H1 (cell line): ENCODE measurements at regions not wholly inside any gene's neighbourhood (a gene's known extent, or its start where the extent isn't known, plus 50 kb on each side); places are given as distances from the start of the nearest gene placed in this dataset.

Experiments
- CTCF ChIA-PET: fragments of 300-600 bp; sonication (Branson Sonifier 250); formaldehyde crosslinking; loops from one replicate; lab custom pipeline; 2021; ENCODE audit not compliant: partially characterized antibody; lab: Charles Lee
- POLR2A ChIA-PET: fragments of 300-600 bp; sonication (Branson Sonifier 250); formaldehyde crosslinking; loops from one replicate; lab custom pipeline; 2021; ENCODE audit warnings: inconsistent platforms; ENCODE audit not compliant: partially characterized antibody; lab: Charles Lee
- DNase-seq, 2 experiments: peaks; one replicate each; pipeline versions ENCODE4 v3.0.0 to v3.0.0-alpha.2; 2010 to 2022; ENCODE audit warnings: low spot score in 2 of 2, low read depth in 1 of 2, mixed read lengths in 1 of 2
- FAIRE-seq: peaks from 2 replicates; lab custom pipeline; 2011; peaks lifted over from hg19 to GRCh38; lab: Jason Lieb, UNC
- H2AFZ ChIP-seq: 2 replicates; pipeline ENCODE4 v1.8.1; 2012; ENCODE audit warnings: low read length, inconsistent platforms
- H2AK5ac ChIP-seq: 2 replicates; pipeline ENCODE4 v1.6.1; 2013; ENCODE audit warnings: low read depth, low read length
- H2BK120ac ChIP-seq: replicated peaks from 2 replicates; pipeline ENCODE3; 2013; ENCODE audit warnings: low read depth, low read length, inconsistent platforms
- H2BK12ac ChIP-seq: 2 replicates; pipeline ENCODE4 v1.6.1; 2013; ENCODE audit warnings: low read depth, low read length
- H2BK15ac ChIP-seq: 2 replicates; pipeline ENCODE4 v1.6.1; 2013; ENCODE audit warnings: low read length
- H2BK20ac ChIP-seq: 2 replicates; pipeline ENCODE4 v1.6.1; 2013; ENCODE audit warnings: low read length
- H2BK5ac ChIP-seq: 2 replicates; pipeline ENCODE4 v1.6.1; 2013; ENCODE audit warnings: low read depth, low read length
- H3K14ac ChIP-seq: 2 replicates; pipeline ENCODE4 v1.6.1; 2013; ENCODE audit warnings: inconsistent platforms; ENCODE audit not compliant: insufficient read length
- H3K18ac ChIP-seq: 2 replicates; pipeline ENCODE4 v1.6.1; 2013; ENCODE audit warnings: low read length; ENCODE audit errors: extremely low read depth
- H3K23ac ChIP-seq: 2 replicates; pipeline ENCODE4 v1.6.1; 2013; ENCODE audit warnings: inconsistent platforms; ENCODE audit not compliant: insufficient read length
- H3K23me2 ChIP-seq: 2 replicates; pipeline ENCODE4 v1.6.1; 2013; ENCODE audit warnings: low read depth, low read length
- H3K27ac ChIP-seq: 2 replicates; pipeline ENCODE4 v1.6.1; 2011; ENCODE audit warnings: low read depth, low read length, inconsistent platforms
- H3K27me3 ChIP-seq, 4 experiments: replicated peaks in 1 of 4; 1 replicate in 1 of 4; 2 replicates in 3 of 4; pipeline versions ENCODE4 v1.6.1 to v1.8.1; 2011 to 2013; ENCODE audit warnings: low read length in 3 of 4, mild to moderate bottlenecking in 3 of 4, inconsistent platforms in 2 of 4, mixed read lengths in 2 of 4, moderate library complexity in 1 of 4; ENCODE audit not compliant: control insufficient read depth in 3 of 4, insufficient read depth in 3 of 4; ENCODE audit errors: extremely low read depth in 1 of 4
- H3K36me3 ChIP-seq, 4 experiments: 2 replicates each; pipeline versions ENCODE4 v1.6.1 to v1.8.1; 2011 to 2013; ENCODE audit warnings: mild to moderate bottlenecking in 4 of 4, low read length in 3 of 4, moderate library complexity in 2 of 4, control low read depth in 1 of 4, inconsistent platforms in 1 of 4; ENCODE audit not compliant: insufficient read depth in 4 of 4, control insufficient read depth in 2 of 4
- H3K4ac ChIP-seq: replicated peaks from 2 replicates; pipeline ENCODE3; 2013; ENCODE audit warnings: low read length, low read depth, mixed read lengths, inconsistent platforms; ENCODE audit not compliant: insufficient read length
- H3K4me1 ChIP-seq, 4 experiments: replicated peaks in 1 of 4; 1 replicate in 1 of 4; 2 replicates in 3 of 4; pipeline versions ENCODE4 v1.6.1 to v1.8.1; 2011 to 2013; ENCODE audit warnings: low read length in 3 of 4, inconsistent platforms in 2 of 4, mixed read lengths in 1 of 4; ENCODE audit not compliant: insufficient read depth in 4 of 4, control insufficient read depth in 3 of 4
- H3K4me2 ChIP-seq, 2 experiments: 2 replicates each; pipeline versions ENCODE4 v1.6.1 to v1.8.1; 2011 to 2013; ENCODE audit warnings: low read depth in 2 of 2, low read length in 2 of 2, control low read depth in 1 of 2, inconsistent platforms in 1 of 2, mild to moderate bottlenecking in 1 of 2; ENCODE audit not compliant: insufficient read depth in 1 of 2
- H3K4me3 ChIP-seq, 4 experiments: fragments of 200-600, 300-600 bp in 1 of 4; sonication (generic), shearing (Covaris generic), sonication (Bioruptor Twin) in 1 of 4; 2 replicates each; pipeline versions ENCODE4 v1.5.1 to v1.8.1; 2011 to 2016; ENCODE audit warnings: low read length in 4 of 4, low read depth in 3 of 4, control low read depth in 2 of 4, inconsistent platforms in 2 of 4, mild to moderate bottlenecking in 2 of 4, mixed read lengths in 1 of 4, moderate library complexity in 1 of 4; ENCODE audit not compliant: insufficient read depth in 2 of 4; ENCODE audit errors: extremely low read depth in 1 of 4
- H3K56ac ChIP-seq: replicated peaks from 2 replicates; pipeline ENCODE3; 2013; ENCODE audit warnings: low read depth, mild to moderate bottlenecking, mixed read lengths, low read length, inconsistent platforms; ENCODE audit not compliant: insufficient read length
- H3K79me1 ChIP-seq: 2 replicates; pipeline ENCODE4 v1.6.1; 2013; ENCODE audit warnings: low read depth, low read length, control low read depth
- H3K79me2 ChIP-seq, 2 experiments: 2 replicates each; pipeline versions ENCODE4 v1.6.1 to v1.8.1; 2012 to 2013; ENCODE audit warnings: low read length in 2 of 2, mild to moderate bottlenecking in 2 of 2, inconsistent platforms in 1 of 2; ENCODE audit not compliant: insufficient read depth in 2 of 2, control insufficient read depth in 1 of 2
- H3K9ac ChIP-seq, 4 experiments: replicated peaks in 1 of 4; 1 replicate in 1 of 4; 2 replicates in 3 of 4; pipeline versions ENCODE4 v1.6.1 to v1.8.1; 2011 to 2013; ENCODE audit warnings: low read depth in 3 of 4, low read length in 3 of 4, control low read depth in 2 of 4, mild to moderate bottlenecking in 2 of 4, moderate library complexity in 2 of 4, inconsistent platforms in 1 of 4; ENCODE audit errors: extremely low read depth in 1 of 4
- H3K9me3 ChIP-seq, 2 experiments: 2 replicates each; pipeline versions ENCODE4 v1.6.1 to v1.8.1; 2012 to 2013; ENCODE audit warnings: mild to moderate bottlenecking in 2 of 2, moderate library complexity in 2 of 2, control low read depth in 1 of 2, inconsistent platforms in 1 of 2, low read depth in 1 of 2, low read length in 1 of 2, mixed read lengths in 1 of 2; ENCODE audit not compliant: insufficient read depth in 2 of 2
- H4K20me1 ChIP-seq, 2 experiments: replicated peaks in 1 of 2; 2 replicates each; pipeline versions ENCODE3 to v1.8.1; 2011 to 2013; ENCODE audit warnings: inconsistent platforms in 2 of 2, low read length in 2 of 2, mild to moderate bottlenecking in 1 of 2; ENCODE audit not compliant: insufficient read depth in 2 of 2, control insufficient read depth in 1 of 2
- H4K5ac ChIP-seq: 2 replicates; pipeline ENCODE4 v1.6.1; 2013; ENCODE audit warnings: low read length, low read depth, mixed read lengths, inconsistent platforms; ENCODE audit not compliant: insufficient read length
- H4K8ac ChIP-seq: 2 replicates; pipeline ENCODE4 v1.8.0; 2013; ENCODE audit warnings: mild to moderate bottlenecking, moderate library complexity, low read length, inconsistent platforms; ENCODE audit not compliant: insufficient read depth; ENCODE audit errors: extremely low read depth
- H4K91ac ChIP-seq: replicated peaks from 2 replicates; pipeline ENCODE3; 2013; ENCODE audit warnings: low read length, mixed read lengths, inconsistent platforms; ENCODE audit not compliant: insufficient read length
- RAD21 ChIP-seq, 2 experiments: IDR thresholded peaks in 1 of 2; conservative IDR thresholded peaks in 1 of 2; 2 replicates each; pipeline ENCODE4 v1.6.1; 2011; ENCODE audit warnings: low read depth in 2 of 2, low read length in 2 of 2, improper control_type of control experiment in 1 of 2, inconsistent platforms in 1 of 2, mild to moderate bottlenecking in 1 of 2, moderate library complexity in 1 of 2
- SIRT6 ChIP-seq: IDR thresholded peaks from one replicate; pipeline ENCODE4 v1.7.1; 2012; ENCODE audit warnings: low read length, inconsistent platforms
- whole genome bisulfite sequencing, 2 experiments: shearing (Covaris generic) in 1 of 2; methylation state at CpG; one replicate each; pipeline versions ENCODE4 v1.1.6 to v1.1.7; 2013 to 2015; ENCODE audit warnings: low lambda C conversion rate in 2 of 2, mixed read lengths in 2 of 2, inconsistent platforms in 1 of 2, low coverage in 1 of 2, missing lambda C conversion rate in 1 of 2; ENCODE audit not compliant: insufficient replicate concordance in 2 of 2, insufficient coverage in 1 of 2, insufficient read length in 1 of 2; ENCODE audit errors: extremely low coverage in 1 of 2, missing lambda C conversion rate in 1 of 2; 5-methylcytosine and 5-hydroxymethylcytosine counted together

- Histone ChIP-seq H3K36me3 (no peaks in the 10 kb centered on the region), H3K9me3 (no peaks in the 10 kb centered on the region), H3K23ac (no peak overlapping the region), H3K4me1 (no peaks in the 10 kb centered on the region; a peak in 1 of 7 replicates)
- WGBS, 2 experiments: 90% methylated on average over 3 of the region's 3 CpGs; no CpG with 5 or more reads in 1 of the 2 experiments
- no peak for FAIRE-seq
- TF ChIP-seq SIRT6: no peak
- peak in 1 of 2 experiments; percentile 2; a peak in 1 of 4 replicates for TF ChIP-seq RAD21 (IDR thresholded peaks at IDR 0.05 in 1 of 2, conservative IDR thresholded peaks at IDR 0.05 in 1 of 2; ENCODE audit: low read depth in 2 of 2, low read length in 2 of 2)
- TF ChIP-seq, all 59 proteins: peak for 1
- no peak overlapping the region for H2BK120ac ChIP-seq
- DNase-seq: peak in 1 of 2 experiments; percentile 43
- no peaks in the 10 kb centered on the region for H3K79me2 ChIP-seq
- H3K56ac ChIP-seq: no peak overlapping the region
- H4K91ac ChIP-seq: no peak overlapping the region
- no peaks in the 10 kb centered on the region for H3K79me1 ChIP-seq
- no peak overlapping the region for H3K4me2 ChIP-seq
- no peak overlapping the region for H3K18ac ChIP-seq
- H4K20me1 ChIP-seq: peaks cover 0 to 2% of the 10 kb centered on the region in 2 experiments
- ChIA-PET POLR2A (no interaction called here), CTCF (interaction anchor here (1.1 to 2.7 kb wide), 4 partner anchors 13 to 89 kb away, joined by 3 to 20 read pairs (median 4); no protein-coding TSS in a partner anchor)
- H3K4ac ChIP-seq: no peak overlapping the region
- H3K23me2 ChIP-seq: no peaks in the 10 kb centered on the region
- no peak overlapping the region for H2BK15ac ChIP-seq
- H3K14ac ChIP-seq: no peak overlapping the region
- no peaks in the 10 kb centered on the region; a peak in 1 of 7 replicates for H3K27me3 ChIP-seq
- H3K4me3 ChIP-seq: no peak overlapping the region
- no peak overlapping the region for H2BK12ac ChIP-seq
- no peak overlapping the region for H2AFZ ChIP-seq
- H4K8ac ChIP-seq: peak overlapping the region; percentile 41; the same call in 1 of the 2 replicates
- no peak overlapping the region for H2BK5ac ChIP-seq
- H3K9ac ChIP-seq: no peak overlapping the region
- H3K27ac ChIP-seq: no peak overlapping the region
- H4K5ac ChIP-seq: no peak overlapping the region
- no peak overlapping the region for H2AK5ac ChIP-seq
- H2BK20ac ChIP-seq: no peak overlapping the region
These were observed 85.1 kb downstream of the RAMP3 start for GRCh38 chr7:45242698-45243097.
